GM18868 (cell line): ENCODE measurements at regions not wholly inside any gene's neighbourhood (a gene's known extent, or its start where the extent isn't known, plus 50 kb on each side); places are given as distances from the start of the nearest gene placed in this dataset.
"Not testable (repeated sequence)": the region's sequence is repeated elsewhere in the genome, so short reads cannot be mapped to it uniquely, and the experiment has no call there.

ENCODE experiments used
- ATAC-seq: cut with Tn5 transposase; IDR thresholded peaks from one replicate; pipeline ENCODE4 v1.9.1; 2021; ENCODE audit warnings: mild to moderate bottlenecking, moderate library complexity; ENCODE audit not compliant: unreplicated experiment

DNA sequence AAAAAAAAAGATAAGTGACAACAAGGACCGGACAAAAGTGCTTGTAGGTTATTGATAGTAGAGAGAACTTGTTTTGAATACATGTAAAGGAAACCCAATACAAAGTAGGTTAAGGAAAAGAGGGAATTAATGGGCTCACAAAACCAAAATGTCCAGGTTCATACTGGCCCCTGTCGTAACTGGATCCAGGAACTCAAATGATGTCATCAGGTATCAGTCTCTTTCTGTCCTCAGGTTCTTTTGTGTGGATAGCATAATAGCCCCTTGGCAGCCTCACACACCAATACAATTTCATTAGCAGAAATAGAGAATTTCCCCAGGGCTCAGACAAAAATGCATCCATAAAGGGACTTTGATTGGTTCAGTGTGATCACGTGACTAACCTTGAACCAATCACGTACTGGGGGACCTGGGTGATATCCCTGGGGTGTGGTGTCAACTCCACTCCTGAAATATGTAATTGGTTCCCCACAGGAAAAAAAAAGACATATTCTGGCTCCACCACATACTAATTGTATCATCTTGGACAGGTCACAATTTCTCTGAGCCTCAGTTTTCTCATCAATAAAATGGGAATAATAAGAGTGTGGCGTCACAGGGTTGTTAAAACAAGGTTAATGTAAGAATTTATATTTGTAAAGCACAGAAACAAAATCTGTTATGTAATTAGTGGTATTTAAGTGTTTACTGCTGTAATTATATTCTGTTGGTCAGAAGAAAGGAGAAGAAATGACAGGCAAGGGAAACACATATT, 174.8 kb downstream of the PDGFRA start:
- no peak for ATAC-seq

- not testable (repeated sequence) for ATAC-seq
These were observed 180.3 kb downstream of the PDGFRA start for GRCh38 chr4:54409270-54409817.

- no peak for ATAC-seq
These were observed 185.5 kb downstream of the PDGFRA start for GRCh38 chr4:54414545-54414944.

DNA sequence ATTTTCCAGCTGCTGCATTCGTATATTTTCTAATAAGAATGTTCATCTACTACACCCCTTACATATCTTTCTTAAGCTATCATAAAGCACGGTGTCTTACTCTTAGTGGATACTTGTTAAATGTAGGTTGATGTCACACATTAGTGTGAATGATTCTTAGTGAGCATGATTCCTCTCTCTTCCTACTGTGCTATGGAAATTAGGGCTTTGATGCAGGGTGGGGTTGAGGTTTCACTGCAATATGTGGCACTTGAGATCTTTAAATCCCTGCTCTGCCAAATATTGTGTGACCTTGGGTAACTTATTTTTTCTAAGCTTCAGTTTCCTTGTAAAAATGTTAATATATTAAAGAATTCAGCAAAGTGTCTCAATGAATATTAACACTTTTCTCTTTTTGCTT, 188.4 kb downstream of the PDGFRA start:
- ATAC-seq: no peak

- no peak for ATAC-seq
These were observed 189.4 kb downstream of the PDGFRA start for GRCh38 chr4:54418468-54418867.

- no peak for ATAC-seq
These were observed 194.0 kb downstream of the PDGFRA start for GRCh38 chr4:54423066-54423465.

DNA sequence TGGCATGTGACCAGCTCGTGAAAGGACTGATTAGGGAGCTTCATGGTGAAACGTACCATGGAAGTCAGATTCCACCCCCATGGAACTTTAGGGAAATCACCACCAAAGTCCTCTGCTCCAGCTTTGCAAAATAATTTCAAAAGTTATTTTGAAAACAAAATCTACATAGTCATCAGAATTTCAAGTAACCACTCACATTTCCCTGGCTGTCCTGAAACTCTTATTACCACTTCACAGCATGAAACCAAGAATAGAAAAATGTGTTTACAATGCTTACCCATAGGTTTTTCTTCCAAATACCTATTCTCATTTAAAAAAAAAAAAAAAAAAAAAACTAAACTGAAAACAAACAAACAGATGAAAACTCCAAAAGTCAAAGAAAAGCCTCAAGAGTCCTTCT, 198.7 kb downstream of the PDGFRA start:
- ATAC-seq: no peak

- ATAC-seq: no peak
These were observed 199.8 kb downstream of the PDGFRA start for GRCh38 chr4:54428940-54429339.

- peak; percentile 48 for ATAC-seq
These were observed 204.6 kb downstream of the PDGFRA start for GRCh38 chr4:54433686-54434085.

- no peak for ATAC-seq
These were observed 210.7 kb downstream of the PDGFRA start for GRCh38 chr4:54439831-54440243.

GRCh38 chr4:54440394-54441136, 211.5 kb downstream of the PDGFRA start:
- ATAC-seq: no peak

DNA sequence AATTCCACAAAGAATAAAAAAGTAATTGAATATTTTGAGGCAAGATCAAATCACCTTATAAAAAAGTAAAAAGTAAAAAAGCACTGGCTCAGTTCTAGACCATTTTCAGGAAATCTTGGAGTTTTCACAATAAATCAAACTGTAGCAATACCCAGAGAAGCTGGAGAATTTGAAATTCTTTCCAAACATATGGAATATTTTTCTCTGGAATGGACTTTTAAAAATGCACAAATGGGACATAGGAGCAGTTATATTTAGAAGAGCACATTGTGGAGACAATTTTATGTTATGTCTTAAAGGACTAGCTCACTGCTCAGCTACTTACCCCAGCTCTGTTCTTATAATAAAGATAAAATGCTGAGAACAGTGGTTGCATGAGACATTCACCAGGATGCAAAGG, 211.9 kb upstream of the KIT start:
- ATAC-seq: no peak

DNA sequence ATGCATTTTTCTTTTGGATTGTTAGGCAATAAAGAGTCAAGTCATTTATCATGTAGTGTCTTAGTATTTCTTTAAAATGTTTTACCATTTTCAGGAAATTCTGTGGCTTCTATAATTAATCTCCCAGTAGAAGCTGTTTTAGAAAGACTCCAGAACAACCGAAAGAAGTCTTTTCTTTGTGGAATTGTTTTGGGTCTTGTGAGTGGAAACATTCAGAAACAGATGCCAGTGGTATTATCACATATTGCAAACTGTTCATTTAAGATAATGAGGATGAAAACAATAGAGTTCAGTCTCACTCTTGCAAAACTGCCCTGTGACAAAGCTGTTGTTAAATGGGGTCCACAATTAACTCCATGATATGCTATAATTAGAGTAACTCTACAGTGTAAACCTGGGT, 211.2 kb upstream of the KIT start:
- ATAC-seq: no peak

DNA sequence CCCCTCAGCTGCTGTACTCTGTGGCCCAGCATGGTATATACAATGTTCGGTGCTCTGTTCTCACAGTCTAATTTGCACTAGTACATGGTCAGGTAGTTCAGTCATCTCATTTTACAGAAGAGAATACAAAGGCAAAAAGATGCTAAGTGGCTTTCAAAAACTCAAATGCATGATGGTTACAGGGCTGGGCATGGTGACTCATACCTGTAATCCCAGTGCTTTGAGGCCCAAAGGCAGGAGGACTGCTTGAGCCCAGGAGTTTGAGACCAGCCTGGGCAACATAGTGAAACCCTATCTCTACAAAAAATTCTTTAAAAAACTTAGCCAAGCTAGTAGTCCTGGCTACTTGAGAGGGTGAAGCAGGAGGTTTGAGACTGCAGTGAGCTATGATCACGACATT, 210.5 kb upstream of the KIT start:
- no peak for ATAC-seq

DNA sequence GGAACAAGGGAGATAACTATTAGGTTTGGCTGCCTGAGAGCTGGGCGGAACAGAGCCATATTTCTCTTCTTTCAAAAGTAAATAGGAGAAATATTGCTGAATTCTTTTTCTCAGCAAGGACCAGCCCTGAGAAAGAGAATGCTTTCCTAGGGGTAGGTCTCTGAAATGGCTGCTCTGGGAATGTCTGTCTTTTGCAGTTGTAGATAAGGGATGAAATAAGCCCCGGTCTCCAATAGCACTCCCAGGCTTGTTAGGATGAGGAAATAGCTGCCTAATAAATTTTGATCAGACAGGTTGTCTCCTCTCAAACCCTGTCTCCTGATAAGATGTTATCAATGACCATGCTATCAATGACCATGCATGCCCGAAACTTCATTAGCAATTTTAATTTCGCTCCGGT, 207.8 kb upstream of the KIT start:
- no peak for ATAC-seq

GRCh38 chr4:54466960-54467359, 190.8 kb upstream of the KIT start:
- not testable (repeated sequence) for ATAC-seq

DNA sequence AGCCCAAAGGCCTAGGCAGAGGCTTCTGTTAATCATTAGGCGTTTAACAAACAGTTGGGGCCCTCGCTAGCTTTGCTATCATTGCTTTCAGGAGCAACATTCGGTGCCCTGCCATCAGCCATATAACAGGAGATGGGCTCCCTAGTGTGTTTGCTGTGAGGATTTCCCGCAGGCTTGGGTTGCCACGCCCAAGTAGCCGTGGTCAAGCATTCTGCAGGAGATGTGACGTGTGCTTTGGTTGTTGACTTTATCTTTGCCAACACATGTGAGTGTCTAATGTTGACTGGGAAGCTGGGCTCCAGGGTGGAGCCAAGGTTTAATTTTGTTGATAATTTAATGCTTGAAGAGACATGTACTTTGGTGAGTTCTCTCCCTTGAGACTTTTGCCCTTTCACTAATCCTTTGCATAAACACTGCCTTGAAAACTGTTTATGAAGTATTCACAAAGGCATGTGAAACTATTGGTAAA, 184.6 kb upstream of the KIT start:
- no peak for ATAC-seq

DNA sequence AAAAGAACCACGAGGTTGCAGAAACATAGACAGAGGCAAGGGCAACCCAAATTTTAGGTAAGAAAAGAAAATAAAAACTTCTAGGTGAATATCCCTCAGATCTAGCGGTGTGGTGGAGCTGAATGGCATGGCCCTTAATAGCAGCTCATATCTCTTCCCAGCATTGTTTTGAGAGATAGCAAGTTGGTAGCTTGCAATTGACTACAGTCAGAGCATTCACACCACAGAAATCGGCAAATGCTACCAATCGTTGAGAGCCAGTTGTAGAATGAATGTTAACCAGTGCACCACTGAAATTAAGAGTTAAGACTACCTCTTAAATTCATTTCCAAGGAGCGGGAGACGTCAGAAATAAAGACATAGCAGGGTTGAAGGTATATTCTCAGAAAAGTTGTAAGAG, 184.0 kb upstream of the KIT start:
- no peak for ATAC-seq

GRCh38 chr4:54475546-54475945, 182.2 kb upstream of the KIT start:
- ATAC-seq: no peak

DNA sequence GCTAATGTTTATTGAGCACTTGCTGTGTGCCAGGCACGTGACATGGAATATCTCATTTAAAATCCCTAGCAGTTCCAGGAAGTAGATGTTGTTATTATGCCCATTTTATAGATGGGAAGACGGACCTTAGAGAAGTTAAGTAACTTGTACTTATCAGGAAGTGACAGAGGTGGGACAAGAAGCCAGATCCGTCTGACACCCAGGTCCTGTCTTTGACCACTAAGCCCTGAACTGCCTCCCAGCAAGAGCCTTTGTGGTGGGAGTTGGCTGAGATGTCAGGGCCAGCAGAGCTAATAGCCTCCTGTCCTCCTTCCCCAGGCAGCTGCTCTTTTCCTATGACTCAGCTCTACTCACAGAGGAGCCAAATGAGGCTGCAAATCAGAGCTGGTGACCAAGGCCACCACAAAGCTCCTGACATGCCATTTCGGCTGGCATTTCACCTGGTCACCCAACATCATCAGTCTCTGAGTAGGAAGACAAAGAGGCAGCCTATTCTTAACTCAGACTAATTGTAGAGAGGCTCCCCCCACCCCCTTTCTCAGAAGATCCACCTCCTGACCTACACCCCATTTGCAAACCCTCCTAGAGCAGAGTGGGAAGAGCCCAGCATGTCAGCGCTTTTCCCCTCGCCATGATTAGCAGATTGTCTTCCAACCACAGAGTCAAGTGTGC, 175.1 kb upstream of the KIT start:
- ATAC-seq: no peak

DNA sequence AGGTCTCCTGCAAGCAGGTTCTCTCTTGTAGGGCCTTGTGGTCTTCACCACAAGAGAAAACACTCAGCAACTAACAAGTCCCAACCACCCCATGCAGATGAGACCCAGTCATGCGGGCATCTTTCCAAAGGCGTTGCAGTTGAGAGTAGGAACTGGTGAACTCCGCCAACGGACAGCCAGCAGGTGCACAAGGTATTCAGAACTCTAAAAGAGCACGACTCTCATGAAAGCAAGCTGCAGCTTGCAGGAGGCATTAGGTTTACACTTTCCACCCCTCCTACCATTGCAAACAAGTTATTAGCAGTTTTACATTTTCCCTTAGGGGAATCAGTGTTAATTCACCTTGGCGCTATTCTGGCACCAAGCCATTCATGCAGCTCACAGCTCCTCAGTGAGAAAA, 173.4 kb upstream of the KIT start:
- ATAC-seq: no peak

DNA sequence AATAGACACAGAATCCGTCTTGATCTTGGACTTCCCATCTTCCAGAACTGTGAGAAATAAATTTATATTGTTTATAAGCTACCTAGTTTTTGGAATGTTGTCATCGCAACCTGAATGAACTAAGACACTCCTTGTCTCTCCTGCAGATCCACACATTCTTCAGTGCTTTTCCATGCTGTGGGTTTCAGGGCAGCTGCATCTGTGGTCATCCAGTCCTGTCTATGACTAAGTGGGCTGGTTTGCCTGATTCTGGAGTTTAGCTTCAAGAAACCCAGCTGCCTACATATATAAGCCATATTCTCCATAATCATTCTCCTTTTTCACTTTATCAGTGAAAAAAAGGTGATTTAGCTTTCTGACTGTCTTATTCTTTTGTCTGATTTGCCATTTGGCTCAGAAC, 170.3 kb upstream of the KIT start:
- no peak for ATAC-seq
